ENCODE measurements at regions not wholly inside any gene's neighbourhood (a gene's known extent, or its start where the extent isn't known, plus 50 kb on each side); places are given as distances from the start of the nearest gene placed in this dataset.

- Mint-ChIP-seq H3K36me3 (ENCODE audit: low read depth) (no peaks in the 10 kb centered on the region), H3K27ac (no peak overlapping the region), H3K9me3 (peaks cover 16% of the 10 kb centered on the region), H3K4me3 (no peak overlapping the region), H3K4me1 (ENCODE audit: low read depth) (no peaks in the 10 kb centered on the region), H3K27me3 (no peaks in the 10 kb centered on the region)
- CTCF ChIA-PET, result interaction anchor here (1.5 kb wide), 1 partner anchor 13 kb away, joined by 4 read pairs; no protein-coding TSS in a partner anchor
- no peak for TF ChIP-seq CTCF (IDR thresholded peaks at IDR 0.05)
- ATAC-seq (ENCODE audit: poor library complexity) (no peak), DNase-seq (no peak)
- Histone ChIP-seq H3K9me3 (ENCODE audit: control insufficient read depth in 1 of 2, insufficient read depth in 1 of 2, low read length in 2 of 2) (peaks cover 6 to 22% of the 10 kb centered on the region in 2 experiments), H3K27ac (ENCODE audit: low read depth in 1 of 2, low read length in 2 of 2) (no peak overlapping the region), H3K27me3 (ENCODE audit: control insufficient read depth in 1 of 2, insufficient read depth in 2 of 2, low read length in 2 of 2) (no peaks in the 10 kb centered on the region), H3K4me3 (ENCODE audit: low read length) (no peak overlapping the region), H3K36me3 (ENCODE audit: insufficient read depth, low read length) (no peaks in the 10 kb centered on the region), H3K4me1 (ENCODE audit: insufficient read depth, low read length) (no peaks in the 10 kb centered on the region)
- POLR2A ChIA-PET, result no interaction called here
- intact Hi-C loops (cut with DNase I, micrococcal nuclease), result no loop called here
Measured at GRCh38 chr16:63689068-63689467, 1432.8 kb downstream of the CDH11 start.

- Histone ChIP-seq H3K27me3 (ENCODE audit: control insufficient read depth in 1 of 2, insufficient read depth in 2 of 2, low read length in 2 of 2) (no peaks in the 10 kb centered on the region), H3K4me1 (ENCODE audit: insufficient read depth, low read length) (no peaks in the 10 kb centered on the region), H3K36me3 (ENCODE audit: insufficient read depth, low read length) (no peaks in the 10 kb centered on the region), H3K4me3 (ENCODE audit: low read length) (no peak overlapping the region), H3K27ac (ENCODE audit: low read depth in 1 of 2, low read length in 2 of 2) (no peak overlapping the region), H3K9me3 (ENCODE audit: control insufficient read depth in 1 of 2, insufficient read depth in 1 of 2, low read length in 2 of 2) (peaks cover 9 to 16% of the 10 kb centered on the region in 2 experiments)
- peaks cover 16% of the 10 kb centered on the region for H3K9me3 Mint-ChIP-seq
- H3K27ac Mint-ChIP-seq, result no peak overlapping the region
- TF ChIP-seq CTCF (IDR thresholded peaks at IDR 0.05), result no peak
- H3K36me3 Mint-ChIP-seq (ENCODE audit: low read depth), result no peaks in the 10 kb centered on the region
- no peaks in the 10 kb centered on the region for H3K4me1 Mint-ChIP-seq (ENCODE audit: low read depth)
- DNase-seq, result no peak
- intact Hi-C loops (cut with DNase I, micrococcal nuclease), result no loop called here
- ATAC-seq (ENCODE audit: poor library complexity), result no peak
- CTCF ChIA-PET, result no interaction called here
- no peaks in the 10 kb centered on the region for H3K27me3 Mint-ChIP-seq
- no peak overlapping the region for H3K4me3 Mint-ChIP-seq
- POLR2A ChIA-PET, result no interaction called here
Measured at GRCh38 chr16:63684149-63685101, 1437.4 kb downstream of the CDH11 start.

GRCh38 chr16:63682844-63683243 lies 1439.0 kb downstream of the CDH11 start:
- intact Hi-C loops (cut with DNase I, micrococcal nuclease), result no loop called here

More at GRCh38 chr16:63682844-63683243, 1439.0 kb downstream of the CDH11 start:
- H3K27ac ChIP-seq (ENCODE audit: low read depth in 1 of 2, low read length in 2 of 2), result no peak overlapping the region
- Mint-ChIP-seq H3K27ac (no peak overlapping the region), H3K36me3 (ENCODE audit: low read depth) (no peaks in the 10 kb centered on the region), H3K4me3 (no peak overlapping the region), H3K27me3 (no peaks in the 10 kb centered on the region), H3K9me3 (peaks cover 12% of the 10 kb centered on the region), H3K4me1 (ENCODE audit: low read depth) (no peaks in the 10 kb centered on the region)
- H3K27me3 ChIP-seq (ENCODE audit: control insufficient read depth in 1 of 2, insufficient read depth in 2 of 2, low read length in 2 of 2), result no peaks in the 10 kb centered on the region
- no peaks in the 10 kb centered on the region for H3K4me1 ChIP-seq (ENCODE audit: insufficient read depth, low read length)
- no peak for DNase-seq
- no peak for TF ChIP-seq CTCF (IDR thresholded peaks at IDR 0.05)
- peaks cover 9 to 16% of the 10 kb centered on the region in 2 experiments for H3K9me3 ChIP-seq (ENCODE audit: control insufficient read depth in 1 of 2, insufficient read depth in 1 of 2, low read length in 2 of 2)
- ChIA-PET CTCF (no interaction called here), POLR2A (no interaction called here)
- H3K4me3 ChIP-seq (ENCODE audit: low read length), result no peak overlapping the region
- no peaks in the 10 kb centered on the region for H3K36me3 ChIP-seq (ENCODE audit: insufficient read depth, low read length)
- no peak for ATAC-seq (ENCODE audit: poor library complexity)

Data from CD4-positive, alpha-beta T cell (primary cell).